NCI-H524 treated with DMSO at 0.1 percent for 48 hours (cell line): ENCODE measurements at regions not wholly inside any gene's neighbourhood (a gene's known extent, or its start where the extent isn't known, plus 50 kb on each side); places are given as distances from the start of the nearest gene placed in this dataset.

Experiments
- DNase-seq: peaks from one replicate; lab custom pipeline; 2025; lab: John Stamatoyannopoulos, UW

- DNase-seq: peak; percentile 19
Measured at GRCh38 chr1:11414926-11415538, 63.9 kb upstream of the DISP3 start.

GRCh38 chr1:11417162-11417561 lies 61.8 kb upstream of the DISP3 start:
- peak; percentile 90 for DNase-seq

- no peak for DNase-seq
Measured at GRCh38 chr1:11418056-11418455, 60.9 kb upstream of the DISP3 start.

GRCh38 chr1:11421443-11421842 lies 57.5 kb upstream of the DISP3 start:
- no peak for DNase-seq

GRCh38 chr1:11422686-11423085 lies 56.3 kb upstream of the DISP3 start:
- no peak for DNase-seq

GRCh38 chr1:11426617-11427016 lies 52.3 kb upstream of the DISP3 start:
- no peak for DNase-seq

GRCh38 chr1:11428789-11429188 lies 50.2 kb upstream of the DISP3 start:
- DNase-seq: no peak
